ENCODE measurements at regions not wholly inside any gene's neighbourhood (a gene's known extent, or its start where the extent isn't known, plus 50 kb on each side); places are given as distances from the start of the nearest gene placed in this dataset.

DNA sequence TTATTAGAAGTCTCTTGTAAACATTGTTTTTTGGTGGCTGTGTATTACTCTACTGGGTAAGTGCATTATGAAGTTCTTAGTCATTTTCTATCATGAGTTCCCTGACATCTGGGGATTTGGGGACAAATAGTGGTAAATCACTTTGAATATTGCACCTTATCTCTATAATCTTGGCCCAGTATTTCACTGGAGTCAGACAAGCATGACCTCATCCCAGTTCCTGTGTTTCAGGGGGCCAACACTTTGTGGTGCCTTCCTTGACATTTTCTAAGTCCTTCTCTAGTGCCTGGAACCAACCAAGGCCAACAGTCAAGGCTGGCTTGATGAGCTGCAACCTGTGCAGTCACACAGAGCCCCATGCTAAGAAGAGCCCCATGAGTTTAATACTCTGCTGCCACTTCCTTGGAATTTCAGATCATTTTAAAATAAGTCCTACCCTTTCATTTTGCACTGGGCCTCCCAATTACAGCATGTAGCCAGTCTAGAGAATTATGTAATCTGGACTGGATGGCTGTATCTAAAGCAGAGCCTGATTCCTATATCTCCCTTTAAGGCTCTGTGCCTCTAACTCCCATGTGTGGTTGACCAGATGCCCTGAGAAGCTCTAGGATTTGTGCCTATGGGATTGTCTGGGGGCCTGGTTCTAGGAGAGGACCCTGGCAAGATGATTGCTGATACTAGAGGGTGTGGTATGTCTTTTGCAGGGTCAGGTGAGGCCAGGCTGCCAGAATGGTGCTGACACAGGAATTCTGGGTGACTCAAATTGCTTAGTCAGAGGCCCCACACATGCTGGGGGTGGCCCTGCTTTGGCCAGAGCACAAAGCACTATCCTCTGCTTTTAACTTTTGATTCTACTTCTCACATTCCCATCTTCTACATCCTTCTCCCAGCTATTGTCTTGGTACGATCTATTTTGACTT lies 319.6 kb upstream of the TBC1D5 start:
- no peaks in the 10 kb centered on the region for H3K9me3 ChIP-seq (ENCODE audit: control insufficient read depth in 1 of 2, low read length in 2 of 2)
- no peaks in the 10 kb centered on the region for H3K4me1 ChIP-seq (ENCODE audit: control insufficient read depth in 1 of 2, insufficient read depth in 2 of 2, low read length in 2 of 2)
- no peak overlapping the region for H3K4me3 ChIP-seq (ENCODE audit: low read depth in 1 of 2, low read length in 2 of 2)
- no peaks in the 10 kb centered on the region for H3K27me3 ChIP-seq (ENCODE audit: control insufficient read depth in 1 of 2, insufficient read depth in 2 of 2, low read length in 2 of 2)
- H3K36me3 ChIP-seq (ENCODE audit: control insufficient read depth in 1 of 2, insufficient read depth in 2 of 2, low read length in 2 of 2): no peaks in the 10 kb centered on the region
- no peak overlapping the region for H3K27ac ChIP-seq (ENCODE audit: low read depth, low read length)
- H3K9ac ChIP-seq (ENCODE audit: low read depth in 1 of 2, low read length in 2 of 2): no peak overlapping the region

DNA sequence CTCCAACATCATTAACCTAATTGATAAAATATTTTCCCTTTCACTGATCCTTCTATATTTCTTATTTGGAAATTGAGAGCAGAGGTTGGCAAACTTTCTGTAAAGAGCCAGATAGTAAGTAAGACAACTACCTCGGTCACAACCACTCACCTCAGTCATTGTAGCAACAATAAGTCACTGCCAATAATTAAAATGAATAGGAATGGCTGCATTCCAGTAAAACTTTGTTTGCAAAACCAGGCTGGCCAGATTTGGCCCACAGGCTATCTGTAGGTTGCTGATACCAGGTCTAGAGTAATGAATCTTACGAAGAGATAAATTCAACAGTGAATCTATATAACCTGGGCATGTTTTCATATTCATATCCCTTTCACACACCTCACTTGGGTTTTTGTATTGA lies 316.2 kb upstream of the TBC1D5 start:
- Histone ChIP-seq H3K9me3 (ENCODE audit: control insufficient read depth in 1 of 2, low read length in 2 of 2) (no peaks in the 10 kb centered on the region), H3K27ac (ENCODE audit: low read depth, low read length) (no peak overlapping the region), H3K4me1 (ENCODE audit: control insufficient read depth in 1 of 2, insufficient read depth in 2 of 2, low read length in 2 of 2) (no peaks in the 10 kb centered on the region), H3K27me3 (ENCODE audit: control insufficient read depth in 1 of 2, insufficient read depth in 2 of 2, low read length in 2 of 2) (no peaks in the 10 kb centered on the region), H3K9ac (ENCODE audit: low read depth in 1 of 2, low read length in 2 of 2) (no peak overlapping the region), H3K36me3 (ENCODE audit: control insufficient read depth in 1 of 2, insufficient read depth in 2 of 2, low read length in 2 of 2) (no peaks in the 10 kb centered on the region), H3K4me3 (ENCODE audit: low read depth in 1 of 2, low read length in 2 of 2) (no peak overlapping the region)

DNA sequence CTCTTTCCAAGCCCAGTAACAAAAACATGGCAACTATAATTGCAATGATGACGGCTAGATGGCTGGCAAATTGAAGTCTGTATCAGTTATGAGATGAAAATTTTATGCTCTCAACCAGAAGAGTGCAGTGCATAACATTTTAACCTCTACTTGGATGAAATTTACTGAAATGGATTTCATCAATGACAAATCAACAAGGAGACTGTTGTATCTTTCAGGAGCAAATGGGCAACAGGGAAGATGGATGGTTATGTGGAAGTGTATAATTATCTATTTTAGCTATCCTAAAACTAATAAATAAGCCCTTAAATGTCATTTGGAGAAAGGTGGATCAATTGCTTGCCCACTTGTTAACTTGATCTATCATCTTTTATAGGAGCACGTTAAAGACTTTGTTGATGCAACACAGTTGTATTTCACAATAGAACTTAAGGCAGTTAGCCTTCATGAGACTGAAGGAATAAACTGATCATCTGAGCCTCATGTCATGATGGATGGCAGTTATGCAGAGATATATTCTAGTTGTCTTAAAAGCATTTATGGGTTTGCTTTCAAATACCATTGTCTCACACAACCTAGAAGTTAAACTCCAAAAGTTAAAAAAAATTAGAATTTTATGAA lies 315.1 kb upstream of the TBC1D5 start:
- Histone ChIP-seq H3K4me3 (ENCODE audit: low read depth in 1 of 2, low read length in 2 of 2) (no peak overlapping the region), H3K36me3 (ENCODE audit: control insufficient read depth in 1 of 2, insufficient read depth in 2 of 2, low read length in 2 of 2) (no peaks in the 10 kb centered on the region), H3K27me3 (ENCODE audit: control insufficient read depth in 1 of 2, insufficient read depth in 2 of 2, low read length in 2 of 2) (no peaks in the 10 kb centered on the region), H3K9ac (ENCODE audit: low read depth in 1 of 2, low read length in 2 of 2) (no peak overlapping the region), H3K27ac (ENCODE audit: low read depth, low read length) (no peak overlapping the region), H3K4me1 (ENCODE audit: control insufficient read depth in 1 of 2, insufficient read depth in 2 of 2, low read length in 2 of 2) (no peaks in the 10 kb centered on the region), H3K9me3 (ENCODE audit: control insufficient read depth in 1 of 2, low read length in 2 of 2) (no peaks in the 10 kb centered on the region)

DNA sequence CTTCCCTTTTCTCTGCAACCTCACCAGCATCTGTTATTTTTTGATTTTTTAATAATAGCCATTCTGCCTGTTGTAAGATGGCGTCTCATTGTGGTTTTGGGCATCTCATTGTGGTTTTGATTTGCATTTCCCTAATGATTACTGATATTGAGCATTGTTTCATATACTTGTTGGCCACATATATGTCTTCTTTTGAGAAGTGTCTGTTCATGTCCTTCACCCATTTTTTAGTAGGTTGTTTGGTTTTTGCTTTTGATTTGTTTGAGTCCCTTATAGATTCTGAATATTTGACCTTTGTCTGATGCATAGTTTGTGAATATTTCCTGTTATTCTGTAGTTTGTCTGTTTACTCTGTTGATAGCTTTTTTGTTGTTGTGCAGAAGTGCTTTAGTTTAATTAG lies 312.2 kb upstream of the TBC1D5 start:
- Histone ChIP-seq H3K9me3 (ENCODE audit: control insufficient read depth in 1 of 2, low read length in 2 of 2) (no peaks in the 10 kb centered on the region), H3K27ac (ENCODE audit: low read depth, low read length) (no peak overlapping the region), H3K4me3 (ENCODE audit: low read depth in 1 of 2, low read length in 2 of 2) (no peak overlapping the region), H3K36me3 (ENCODE audit: control insufficient read depth in 1 of 2, insufficient read depth in 2 of 2, low read length in 2 of 2) (no peaks in the 10 kb centered on the region), H3K4me1 (ENCODE audit: control insufficient read depth in 1 of 2, insufficient read depth in 2 of 2, low read length in 2 of 2) (no peaks in the 10 kb centered on the region), H3K9ac (ENCODE audit: low read depth in 1 of 2, low read length in 2 of 2) (no peak overlapping the region), H3K27me3 (ENCODE audit: control insufficient read depth in 1 of 2, insufficient read depth in 2 of 2, low read length in 2 of 2) (no peaks in the 10 kb centered on the region)

DNA sequence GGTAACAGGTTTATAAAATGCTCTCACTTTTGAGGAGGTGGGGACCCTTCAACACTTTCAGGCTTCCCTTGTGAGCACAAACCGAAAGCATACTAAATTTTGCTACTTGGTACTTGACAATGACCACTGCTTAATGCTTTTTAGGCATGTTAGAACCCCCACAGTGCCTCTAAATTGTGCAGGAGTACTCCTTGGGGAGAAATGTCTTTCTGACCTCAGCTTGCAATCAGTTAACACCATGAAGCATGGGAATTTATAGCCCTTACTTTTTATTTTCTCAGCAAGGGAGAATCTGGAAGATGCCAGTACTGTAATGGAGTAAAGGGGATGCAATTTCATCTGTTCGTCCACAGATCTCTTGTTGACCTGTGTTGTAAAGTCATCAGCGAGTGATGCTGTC lies 308.9 kb upstream of the TBC1D5 start:
- Histone ChIP-seq H3K9me3 (ENCODE audit: control insufficient read depth in 1 of 2, low read length in 2 of 2) (no peaks in the 10 kb centered on the region), H3K4me1 (ENCODE audit: control insufficient read depth in 1 of 2, insufficient read depth in 2 of 2, low read length in 2 of 2) (no peaks in the 10 kb centered on the region), H3K9ac (ENCODE audit: low read depth in 1 of 2, low read length in 2 of 2) (no peak overlapping the region), H3K27ac (ENCODE audit: low read depth, low read length) (no peak overlapping the region), H3K27me3 (ENCODE audit: control insufficient read depth in 1 of 2, insufficient read depth in 2 of 2, low read length in 2 of 2) (no peaks in the 10 kb centered on the region), H3K36me3 (ENCODE audit: control insufficient read depth in 1 of 2, insufficient read depth in 2 of 2, low read length in 2 of 2) (no peaks in the 10 kb centered on the region), H3K4me3 (ENCODE audit: low read depth in 1 of 2, low read length in 2 of 2) (no peak overlapping the region)

DNA sequence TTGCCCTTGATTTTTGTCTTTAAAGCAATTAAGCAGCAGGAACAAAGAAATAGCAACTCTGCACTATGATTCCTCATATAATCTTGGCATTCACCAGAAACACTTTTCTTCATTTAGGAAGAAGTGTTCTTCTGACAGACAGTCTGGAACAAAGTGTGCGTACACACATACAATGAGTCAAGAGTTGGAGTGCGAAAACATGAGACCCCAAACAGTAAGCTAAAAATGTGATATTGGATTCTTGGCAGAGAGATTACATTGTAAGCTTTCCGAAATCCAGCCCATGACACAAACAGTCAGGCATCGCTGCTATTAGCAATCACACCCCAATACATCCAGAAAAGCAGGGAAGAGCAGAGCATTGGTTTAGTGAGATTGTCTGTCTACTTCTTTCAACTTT lies 306.7 kb upstream of the TBC1D5 start:
- Histone ChIP-seq H3K4me1 (ENCODE audit: control insufficient read depth in 1 of 2, insufficient read depth in 2 of 2, low read length in 2 of 2) (no peaks in the 10 kb centered on the region), H3K4me3 (ENCODE audit: low read depth in 1 of 2, low read length in 2 of 2) (no peak overlapping the region), H3K9ac (ENCODE audit: low read depth in 1 of 2, low read length in 2 of 2) (no peak overlapping the region), H3K9me3 (ENCODE audit: control insufficient read depth in 1 of 2, low read length in 2 of 2) (no peaks in the 10 kb centered on the region), H3K27me3 (ENCODE audit: control insufficient read depth in 1 of 2, insufficient read depth in 2 of 2, low read length in 2 of 2) (no peaks in the 10 kb centered on the region), H3K36me3 (ENCODE audit: control insufficient read depth in 1 of 2, insufficient read depth in 2 of 2, low read length in 2 of 2) (no peaks in the 10 kb centered on the region), H3K27ac (ENCODE audit: low read depth, low read length) (no peak overlapping the region)

DNA sequence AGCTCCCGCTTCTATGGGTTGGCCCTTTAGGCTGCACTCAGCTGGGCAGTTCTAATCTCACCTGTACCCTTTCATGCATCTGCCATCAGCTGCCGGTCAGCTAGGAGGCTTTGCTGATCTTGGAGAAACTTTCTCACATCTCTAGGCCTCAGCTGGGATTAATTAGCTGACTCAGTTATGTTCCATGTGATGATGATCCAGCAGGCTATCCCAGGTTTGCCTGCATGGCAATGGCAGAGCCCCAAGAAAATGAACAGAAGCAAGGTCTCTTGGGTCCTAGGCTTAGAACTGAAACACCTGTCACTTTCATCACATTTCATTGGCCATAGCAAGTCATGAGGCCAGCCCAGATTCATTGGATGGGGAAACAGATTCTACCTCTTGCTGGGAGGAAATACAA lies 304.6 kb upstream of the TBC1D5 start:
- no peak overlapping the region for H3K4me3 ChIP-seq (ENCODE audit: low read depth in 1 of 2, low read length in 2 of 2)
- H3K9ac ChIP-seq (ENCODE audit: low read depth in 1 of 2, low read length in 2 of 2): no peak overlapping the region
- H3K9me3 ChIP-seq (ENCODE audit: control insufficient read depth in 1 of 2, low read length in 2 of 2): no peaks in the 10 kb centered on the region
- no peaks in the 10 kb centered on the region for H3K27me3 ChIP-seq (ENCODE audit: control insufficient read depth in 1 of 2, insufficient read depth in 2 of 2, low read length in 2 of 2)
- H3K27ac ChIP-seq (ENCODE audit: low read depth, low read length): no peak overlapping the region
- no peaks in the 10 kb centered on the region for H3K36me3 ChIP-seq (ENCODE audit: control insufficient read depth in 1 of 2, insufficient read depth in 2 of 2, low read length in 2 of 2)
- H3K4me1 ChIP-seq (ENCODE audit: control insufficient read depth in 1 of 2, insufficient read depth in 2 of 2, low read length in 2 of 2): no peaks in the 10 kb centered on the region

DNA sequence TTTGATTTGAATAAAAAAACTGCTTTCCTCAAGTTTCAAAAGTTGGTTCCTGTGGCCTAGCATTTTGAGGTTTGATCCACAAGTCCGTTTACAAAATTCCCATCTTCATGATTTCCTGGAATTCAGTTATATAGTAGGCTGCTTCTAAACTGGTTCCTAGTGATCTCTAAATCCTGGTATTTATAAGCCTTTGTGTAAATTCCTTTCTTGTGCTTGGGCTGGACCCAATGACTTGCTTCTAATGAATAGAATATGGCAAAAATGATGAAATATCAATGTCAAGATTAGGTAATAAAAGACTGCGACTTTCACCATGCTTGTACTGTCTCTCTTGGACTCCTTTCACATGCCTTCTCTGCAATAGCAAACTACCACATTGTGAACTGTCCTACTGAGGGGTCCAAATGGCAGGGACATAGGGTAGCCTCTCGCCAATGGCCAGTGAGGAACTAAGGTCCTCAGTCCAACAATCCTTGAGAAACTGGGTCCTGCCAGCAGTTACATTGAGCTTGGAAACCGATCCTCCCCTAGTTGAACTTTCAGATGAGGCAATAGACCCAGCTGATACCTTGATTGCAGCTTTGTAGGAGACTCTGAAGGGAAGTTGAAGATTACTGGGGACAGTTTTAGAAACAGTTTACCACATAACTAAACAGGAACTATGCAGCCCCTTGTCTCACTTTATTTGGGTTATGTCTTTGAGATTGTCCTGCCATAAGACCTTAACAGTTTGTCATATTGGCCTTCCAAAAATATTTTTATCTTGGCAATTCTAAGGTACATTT lies 303.9 kb upstream of the TBC1D5 start:
- no peaks in the 10 kb centered on the region for H3K4me1 ChIP-seq (ENCODE audit: control insufficient read depth in 1 of 2, insufficient read depth in 2 of 2, low read length in 2 of 2)
- no peak overlapping the region for H3K9ac ChIP-seq (ENCODE audit: low read depth in 1 of 2, low read length in 2 of 2)
- no peak overlapping the region for H3K4me3 ChIP-seq (ENCODE audit: low read depth in 1 of 2, low read length in 2 of 2)
- H3K36me3 ChIP-seq (ENCODE audit: control insufficient read depth in 1 of 2, insufficient read depth in 2 of 2, low read length in 2 of 2): no peaks in the 10 kb centered on the region
- no peaks in the 10 kb centered on the region for H3K27me3 ChIP-seq (ENCODE audit: control insufficient read depth in 1 of 2, insufficient read depth in 2 of 2, low read length in 2 of 2)
- H3K27ac ChIP-seq (ENCODE audit: low read depth, low read length): no peak overlapping the region
- no peaks in the 10 kb centered on the region for H3K9me3 ChIP-seq (ENCODE audit: control insufficient read depth in 1 of 2, low read length in 2 of 2)

DNA sequence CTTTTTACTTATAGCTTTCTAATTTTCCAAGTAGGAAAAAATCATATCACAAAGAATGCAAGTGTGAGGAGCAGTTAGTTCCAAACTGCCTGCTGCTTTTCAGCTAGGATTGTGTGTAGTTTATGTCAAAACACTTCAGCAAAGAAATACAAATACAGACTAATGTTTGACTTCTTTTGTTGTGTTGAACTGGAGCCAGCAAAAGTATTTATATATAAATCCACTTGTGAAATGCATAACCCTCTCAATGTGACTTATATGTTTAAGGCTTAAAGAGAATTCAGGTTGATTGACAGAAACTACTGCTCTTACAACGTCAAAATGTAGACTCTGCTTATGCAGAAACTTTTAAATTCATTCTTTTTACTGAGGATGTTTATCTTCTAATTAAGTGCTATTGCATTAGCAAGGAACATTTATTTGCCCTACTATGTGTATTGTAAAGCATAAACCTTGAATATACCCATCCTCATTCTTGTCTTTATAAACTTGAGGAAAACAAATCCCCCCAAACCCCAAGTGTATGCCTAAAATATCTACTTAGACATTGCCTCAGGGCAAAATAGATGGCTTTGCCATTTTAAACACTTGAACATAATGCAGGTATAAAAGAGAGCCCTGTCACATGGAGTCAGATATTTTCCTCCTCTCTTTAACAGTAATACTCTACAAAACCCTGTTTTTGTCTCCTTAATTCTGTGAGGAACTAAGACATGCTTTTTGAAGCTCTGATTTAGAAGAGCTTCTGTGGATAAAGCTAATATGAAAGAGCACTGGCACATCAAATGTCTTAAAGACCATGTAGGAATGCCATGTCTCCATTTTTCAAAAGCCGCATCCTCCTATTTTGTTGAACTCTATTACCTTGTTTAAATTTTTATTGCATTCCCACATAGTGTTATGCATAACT lies 302.8 kb upstream of the TBC1D5 start:
- no peak overlapping the region for H3K4me3 ChIP-seq (ENCODE audit: low read depth in 1 of 2, low read length in 2 of 2)

More for the DNA sequence above, 302.8 kb upstream of the TBC1D5 start:
- H3K36me3 ChIP-seq (ENCODE audit: control insufficient read depth in 1 of 2, insufficient read depth in 2 of 2, low read length in 2 of 2): no peaks in the 10 kb centered on the region
- H3K27me3 ChIP-seq (ENCODE audit: control insufficient read depth in 1 of 2, insufficient read depth in 2 of 2, low read length in 2 of 2): no peaks in the 10 kb centered on the region
- H3K9me3 ChIP-seq (ENCODE audit: control insufficient read depth in 1 of 2, low read length in 2 of 2): no peaks in the 10 kb centered on the region
- H3K27ac ChIP-seq (ENCODE audit: low read depth, low read length): no peak overlapping the region
- H3K9ac ChIP-seq (ENCODE audit: low read depth in 1 of 2, low read length in 2 of 2): no peak overlapping the region
- H3K4me1 ChIP-seq (ENCODE audit: control insufficient read depth in 1 of 2, insufficient read depth in 2 of 2, low read length in 2 of 2): no peaks in the 10 kb centered on the region
